Small intestine (tissue), 7 donors: ENCODE measurements at regions not wholly inside any gene's neighbourhood (a gene's known extent, or its start where the extent isn't known, plus 50 kb on each side); places are given as distances from the start of the nearest gene placed in this dataset.
"Not testable (repeated sequence)": the region's sequence is repeated elsewhere in the genome, so short reads cannot be mapped to it uniquely, and the experiment has no call there.

ENCODE experiments used
- DNase-seq, 2 donors: peaks; one replicate each; pipeline versions ENCODE4 v3.0.0 to v3.0.0-alpha.2; 2013
- FAIRE-seq: peaks from 2 replicates; lab custom pipeline; 2012; peaks lifted over from hg19 to GRCh38; lab: Jason Lieb, UNC
- H3K27ac ChIP-seq, 3 donors: one replicate each; pipeline ENCODE4 v1.5.1; 2013; ENCODE audit warnings: low read length in 2 of 3, mild to moderate bottlenecking in 2 of 3, control low read depth in 1 of 3, inconsistent platforms in 1 of 3, low read depth in 1 of 3, moderate library complexity in 1 of 3
- H3K27me3 ChIP-seq, 3 donors: one replicate each; pipeline ENCODE4 v1.6.1; 2013; ENCODE audit warnings: low read length in 3 of 3, inconsistent platforms in 1 of 3; ENCODE audit not compliant: control insufficient read depth in 3 of 3, insufficient read depth in 3 of 3
- H3K36me3 ChIP-seq, 3 donors: one replicate each; pipeline ENCODE4 v1.6.1; 2013; ENCODE audit warnings: low read length in 3 of 3, inconsistent platforms in 1 of 3, low read depth in 1 of 3, mild to moderate bottlenecking in 1 of 3, moderate library complexity in 1 of 3; ENCODE audit not compliant: control insufficient read depth in 3 of 3, insufficient read depth in 2 of 3
- H3K4me1 ChIP-seq, 3 donors: one replicate each; pipeline ENCODE4 v1.6.1; 2013; ENCODE audit warnings: low read length in 2 of 3, inconsistent platforms in 1 of 3, low read depth in 1 of 3, mild to moderate bottlenecking in 1 of 3, moderate library complexity in 1 of 3; ENCODE audit not compliant: control insufficient read depth in 3 of 3, insufficient read depth in 2 of 3
- H3K4me3 ChIP-seq, 3 donors: one replicate each; pipeline ENCODE4 v1.5.1; 2013; ENCODE audit warnings: low read length in 3 of 3, control low read depth in 1 of 3, inconsistent platforms in 1 of 3, low read depth in 1 of 3, mild to moderate bottlenecking in 1 of 3, moderate library complexity in 1 of 3
- H3K9me3 ChIP-seq, 2 donors: one replicate each; pipeline ENCODE4 v1.6.1; 2013; ENCODE audit warnings: low read depth in 1 of 2, low read length in 1 of 2; ENCODE audit not compliant: control insufficient read depth in 2 of 2, insufficient read depth in 1 of 2
- WGBS, 3 donors: extraction: QIAGEN DNeasy Blood & Tissue Kit; methylation state at CpG; one replicate each; pipeline ENCODE4 v1.1.7; 2013; 5-methylcytosine and 5-hydroxymethylcytosine counted together
- donor health status: healthy with polysubstance abuse.
- donor health status: control.
- donor health status: control.
- donor health status: Bipolar disorder and iron deficiency.
- donor health status: healthy.

DNA sequence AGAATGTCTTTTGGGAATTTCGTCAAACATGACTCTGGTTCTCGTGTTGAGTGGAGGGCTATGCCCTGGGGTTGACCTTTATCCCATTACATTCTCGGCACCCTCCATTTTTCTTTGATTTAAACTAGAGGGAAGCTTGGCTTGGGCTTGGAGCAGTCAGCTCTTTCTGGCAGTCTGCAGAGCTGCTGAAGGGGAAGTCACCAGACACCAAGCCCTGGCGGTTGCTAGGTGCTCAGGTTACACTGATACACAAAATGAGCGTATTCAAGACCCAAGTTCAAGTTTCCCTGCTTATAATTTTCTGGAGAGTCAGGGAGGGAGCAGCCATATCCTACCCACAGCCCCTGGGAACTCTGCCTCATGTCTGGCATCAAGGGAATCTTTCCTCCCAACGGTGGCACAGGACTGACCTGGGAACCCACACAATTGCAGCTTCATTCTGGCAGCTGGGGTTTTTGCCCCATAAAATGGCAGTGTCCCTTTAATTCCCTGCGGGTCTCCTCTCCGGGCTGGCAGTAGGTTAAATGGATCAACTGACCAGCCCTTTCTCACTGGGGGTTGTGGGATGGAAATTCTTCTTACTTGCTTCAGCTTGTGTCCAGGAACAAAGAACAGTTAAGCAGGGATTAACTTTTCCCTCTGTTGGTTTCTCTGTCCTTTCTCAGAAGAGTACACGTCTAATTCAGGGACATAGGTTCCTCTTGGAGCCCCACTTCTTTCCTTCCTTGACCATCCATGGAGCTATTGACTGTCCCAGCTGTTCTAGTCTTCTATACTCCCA is 110.0 kb upstream of the DLG1 start:
- H3K27ac ChIP-seq = no peak overlapping the region
- H3K4me3 ChIP-seq = no peak overlapping the region
- 69 to 74% (median 73%) methylated on average over 9 of the region's 9 CpGs for WGBS, 3 donors
- FAIRE-seq (no peak), DNase-seq (no peak)
- no peaks in the 10 kb centered on the region for H3K36me3 ChIP-seq
- peaks cover 0 to 14% of the 10 kb centered on the region in 2 donors for H3K9me3 ChIP-seq
- H3K27me3 ChIP-seq = no peaks in the 10 kb centered on the region
- no peaks in the 10 kb centered on the region for H3K4me1 ChIP-seq

DNA sequence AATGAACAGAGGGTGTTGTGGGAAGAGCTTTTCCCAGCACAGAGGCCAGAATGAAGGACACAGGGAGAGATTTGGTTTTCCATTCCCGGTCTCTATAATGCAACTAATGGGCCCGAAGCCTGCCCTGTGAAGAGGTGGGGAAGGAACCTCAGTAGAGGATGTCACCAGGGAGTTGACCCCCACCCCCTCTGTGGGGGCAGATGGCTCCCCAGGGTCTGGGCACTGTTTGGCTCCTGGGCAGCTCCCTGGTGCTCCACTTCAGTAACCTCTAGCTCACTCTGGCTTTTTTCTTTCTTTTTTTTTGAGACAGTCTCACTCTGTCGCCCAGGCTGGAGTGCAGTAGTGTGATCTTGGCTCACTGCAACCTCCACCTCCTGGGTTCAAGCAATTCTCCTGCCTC is 109.1 kb upstream of the DLG1 start:
- Histone ChIP-seq H3K36me3 (no peaks in the 10 kb centered on the region), H3K27ac (no peak overlapping the region), H3K9me3 (peaks cover 0 to 14% of the 10 kb centered on the region in 2 donors), H3K27me3 (no peaks in the 10 kb centered on the region), H3K4me3 (no peak overlapping the region), H3K4me1 (no peaks in the 10 kb centered on the region)
- 61 to 96% (median 93%) methylated on average over 3 of the region's 3 CpGs for WGBS, 3 donors
- no peak for FAIRE-seq
- no peak for DNase-seq

- WGBS, 3 donors = 87 to 91% (median 89%) methylated on average over 15 of the region's 15 CpGs
- no peaks in the 10 kb centered on the region for H3K4me1 ChIP-seq
- FAIRE-seq (no peak), DNase-seq (no peak)
- H3K36me3 ChIP-seq = no peaks in the 10 kb centered on the region
- H3K4me3 ChIP-seq = no peak overlapping the region
- H3K27ac ChIP-seq = no peak overlapping the region
- H3K9me3 ChIP-seq = peaks cover 0 to 14% of the 10 kb centered on the region in 2 donors
- H3K27me3 ChIP-seq = no peaks in the 10 kb centered on the region
Measured at GRCh38 chr3:197407053-197407452, 108.6 kb upstream of the DLG1 start.

DNA sequence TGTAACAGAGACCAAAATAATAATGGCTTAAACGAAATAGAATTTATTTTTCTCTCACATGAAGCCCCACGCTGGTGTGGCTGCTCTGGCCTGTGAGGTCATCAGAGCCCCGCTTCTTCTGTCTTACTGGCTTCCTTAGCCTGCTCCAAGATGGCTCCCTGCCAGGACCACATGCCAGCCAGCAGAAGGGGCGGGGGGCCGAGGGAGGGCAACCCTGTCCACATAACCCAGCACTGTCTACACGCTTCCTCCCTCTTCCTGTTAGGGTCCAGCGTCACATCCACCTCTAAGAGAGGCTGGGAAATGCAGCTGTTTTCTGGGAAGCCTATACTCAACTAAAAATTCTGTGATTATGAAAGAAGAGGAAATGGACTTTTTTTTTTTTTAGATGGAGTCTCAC is 107.9 kb upstream of the DLG1 start:
- Histone ChIP-seq H3K27me3 (no peaks in the 10 kb centered on the region), H3K36me3 (no peaks in the 10 kb centered on the region), H3K9me3 (peaks cover 0 to 14% of the 10 kb centered on the region in 2 donors), H3K27ac (no peak overlapping the region), H3K4me3 (no peak overlapping the region), H3K4me1 (no peaks in the 10 kb centered on the region)
- FAIRE-seq (no peak), DNase-seq (peak in 1 of 2 donors; percentile 21)
- WGBS, 3 donors = 48 to 62% (median 52%) methylated on average over 7 of the region's 7 CpGs

- no peaks in the 10 kb centered on the region for H3K27me3 ChIP-seq
- H3K4me3 ChIP-seq = no peak overlapping the region
- H3K27ac ChIP-seq = no peak overlapping the region
- 50 to 74% (median 66%) methylated on average over 7 of the region's 7 CpGs for WGBS, 3 donors
- H3K9me3 ChIP-seq = peaks cover 0 to 6% of the 10 kb centered on the region in 2 donors
- FAIRE-seq = no peak
- no peak for DNase-seq
- no peaks in the 10 kb centered on the region for H3K4me1 ChIP-seq
- H3K36me3 ChIP-seq = no peaks in the 10 kb centered on the region
Measured at GRCh38 chr3:197404754-197405153, 106.3 kb upstream of the DLG1 start.

DNA sequence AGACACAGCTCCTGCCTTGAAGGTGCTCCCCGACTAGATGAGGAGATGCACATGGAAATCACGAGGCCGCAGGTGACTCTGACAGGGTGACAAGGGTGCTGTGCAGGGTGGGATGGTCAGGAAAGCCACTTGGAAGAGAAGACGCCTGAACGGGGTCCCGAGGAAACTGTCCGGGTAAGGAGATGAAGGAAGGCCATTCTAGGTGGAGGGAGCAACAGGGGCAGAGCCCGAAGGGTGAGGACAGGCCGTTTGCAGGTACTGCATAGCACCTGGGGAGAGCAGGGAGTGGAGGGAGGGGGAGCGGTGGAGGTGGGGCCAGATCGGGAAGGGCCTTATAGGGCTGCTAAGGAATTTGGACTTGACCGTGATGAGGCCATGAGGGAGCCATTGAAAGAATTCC is 105.6 kb upstream of the DLG1 start:
- no peaks in the 10 kb centered on the region for H3K36me3 ChIP-seq
- H3K4me1 ChIP-seq = no peaks in the 10 kb centered on the region
- DNase-seq (no peak), FAIRE-seq (no peak)
- no peaks in the 10 kb centered on the region for H3K27me3 ChIP-seq
- H3K27ac ChIP-seq = no peak overlapping the region
- H3K4me3 ChIP-seq = no peak overlapping the region
- 74 to 89% (median 82%) methylated on average over 12 of the region's 12 CpGs for WGBS, 3 donors
- no peaks in the 10 kb centered on the region for H3K9me3 ChIP-seq

DNA sequence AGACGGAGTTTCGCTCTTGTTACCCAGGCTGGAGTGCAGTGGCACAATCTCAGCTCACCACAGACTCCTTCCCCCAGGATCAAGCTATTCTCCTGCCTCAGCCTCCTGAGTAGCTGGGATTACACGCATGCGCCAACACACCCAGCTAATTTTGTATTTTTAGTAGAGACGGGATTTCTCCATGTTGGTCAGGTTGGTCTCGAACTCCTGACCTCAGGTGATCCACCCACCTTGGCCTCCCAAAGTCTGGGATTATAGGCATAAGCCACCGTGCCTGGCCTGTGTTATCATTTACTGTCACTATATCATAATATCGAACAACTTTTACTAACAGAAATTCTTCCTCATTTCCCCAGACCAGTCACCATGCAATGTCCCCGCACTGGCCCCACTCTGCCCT is 104.0 kb upstream of the DLG1 start:
- not testable (repeated sequence) for H3K36me3 ChIP-seq, H3K4me3 ChIP-seq, H3K27ac ChIP-seq, FAIRE-seq, H3K9me3 ChIP-seq, H3K27me3 ChIP-seq, H3K4me1 ChIP-seq, DNase-seq
- WGBS, 3 donors = 84 to 90% (median 89%) methylated on average over 9 of the region's 9 CpGs

- H3K4me1 ChIP-seq = no peaks in the 10 kb centered on the region
- H3K4me3 ChIP-seq = no peak overlapping the region
- no peak overlapping the region for H3K27ac ChIP-seq
- no peaks in the 10 kb centered on the region for H3K9me3 ChIP-seq
- H3K36me3 ChIP-seq = no peaks in the 10 kb centered on the region
- FAIRE-seq = no peak
- DNase-seq = no peak
- WGBS, 3 donors = 69 to 89% (median 77%) methylated on average over 4 of the region's 4 CpGs
- H3K27me3 ChIP-seq = no peaks in the 10 kb centered on the region
Measured at GRCh38 chr3:197399486-197399885, 101.1 kb upstream of the DLG1 start.
